K562 (cell line): ENCODE measurements at regions not wholly inside any gene's neighbourhood (a gene's known extent, or its start where the extent isn't known, plus 50 kb on each side); places are given as distances from the start of the nearest gene placed in this dataset.

ENCODE experiments used
- ATF4 ChIP-seq: fragments of 450-650 bp; formaldehyde crosslinking; IDR thresholded peaks from 2 replicates; pipeline ENCODE4 v1.4.0; 2022; ENCODE audit warnings: mild to moderate bottlenecking, moderate library complexity
- ELF4 ChIP-seq: fragments of 450-650 bp; formaldehyde crosslinking; IDR thresholded peaks from 2 replicates; pipeline ENCODE4 v1.4.0; 2022; ENCODE audit warnings: missing genetic modification characterization
- ETV1 ChIP-seq: fragments of 450-650 bp; conservative IDR thresholded peaks from 2 replicates; pipeline ENCODE4 v1.6.1; 2016; ENCODE audit warnings: missing genetic modification characterization, control low read depth, low read depth, missing compliant biosample characterization
- FOXP4 ChIP-seq: sonication (generic); formaldehyde crosslinking; IDR thresholded peaks from 2 replicates; pipeline ENCODE4 v1.8.0; 2022; ENCODE audit warnings: mild to moderate bottlenecking, missing genetic modification reagents, borderline replicate concordance
- GABPA ChIP-seq: fragments of 200-800 bp; sonication (Bioruptor generic); conservative IDR thresholded peaks from 2 replicates; pipeline ENCODE4 v1.6.1; 2016; ENCODE audit warnings: low read depth, missing genetic modification characterization, missing compliant biosample characterization
- HNRNPL ChIP-seq: fragments of 200-400 bp; formaldehyde crosslinking; IDR thresholded peaks from 2 replicates; pipeline ENCODE4 v1.6.1; 2017; ENCODE audit warnings: low read depth, mild to moderate bottlenecking, low read length
- NKRF ChIP-seq: fragments of 450-650 bp; IDR thresholded peaks from 2 replicates; pipeline ENCODE4 v1.6.1; 2016; ENCODE audit warnings: borderline replicate concordance
- TARDBP ChIP-seq: fragments of 450-650 bp; IDR thresholded peaks from 2 replicates; pipeline ENCODE4 v1.6.1; 2016
- TCF7 ChIP-seq: sonication (generic); IDR thresholded peaks from 2 replicates; pipeline ENCODE4 v1.6.1; 2016; ENCODE audit warnings: antibody characterized with exemption, borderline replicate concordance
- ZNF121 ChIP-seq: sonication (generic); formaldehyde crosslinking; conservative IDR thresholded peaks from 2 replicates; pipeline ENCODE4 v1.8.0; 2022; ENCODE audit warnings: missing genetic modification reagents

GRCh38 chr12:91993287-91994017, 152.2 kb downstream of the BTG1 start (continued):
- TF ChIP-seq ZNF121 (CRISPR knock-in tag) (no peak), FOXP4 (no peak), TARDBP (no peak), NKRF (no peak), ELF4 (CRISPR knock-in tag) (no peak), ETV1 (tag) (peak; percentile 53), TCF7 (no peak), GABPA (tag) (0 out of 2 replicates have a peak, but pooled peaks have one; percentile 19), ATF4 (CRISPR knock-in tag) (no peak), HNRNPL (no peak)
